H1 (cell line): ENCODE measurements at regions not wholly inside any gene's neighbourhood (a gene's known extent, or its start where the extent isn't known, plus 50 kb on each side); places are given as distances from the start of the nearest gene placed in this dataset.
"Not testable (repeated sequence)": the region's sequence is repeated elsewhere in the genome, so short reads cannot be mapped to it uniquely, and the experiment has no call there.

Experiments used
- CTCF ChIA-PET: fragments of 300-600 bp; sonication (Branson Sonifier 250); formaldehyde crosslinking; loops from one replicate; lab custom pipeline; 2021; ENCODE audit not compliant: partially characterized antibody; lab: Charles Lee
- POLR2A ChIA-PET: fragments of 300-600 bp; sonication (Branson Sonifier 250); formaldehyde crosslinking; loops from one replicate; lab custom pipeline; 2021; ENCODE audit warnings: inconsistent platforms; ENCODE audit not compliant: partially characterized antibody; lab: Charles Lee
- DNase-seq, 2 experiments: peaks; one replicate each; pipeline versions ENCODE4 v3.0.0 to v3.0.0-alpha.2; 2010 to 2022; ENCODE audit warnings: low spot score in 2 of 2, low read depth in 1 of 2, mixed read lengths in 1 of 2
- FAIRE-seq: peaks from 2 replicates; lab custom pipeline; 2011; peaks lifted over from hg19 to GRCh38; lab: Jason Lieb, UNC
- H2AFZ ChIP-seq: 2 replicates; pipeline ENCODE4 v1.8.1; 2012; ENCODE audit warnings: low read length, inconsistent platforms
- H2AK5ac ChIP-seq: 2 replicates; pipeline ENCODE4 v1.6.1; 2013; ENCODE audit warnings: low read depth, low read length
- H2BK120ac ChIP-seq: replicated peaks from 2 replicates; pipeline ENCODE3; 2013; ENCODE audit warnings: low read depth, low read length, inconsistent platforms
- H2BK12ac ChIP-seq: 2 replicates; pipeline ENCODE4 v1.6.1; 2013; ENCODE audit warnings: low read depth, low read length
- H2BK15ac ChIP-seq: 2 replicates; pipeline ENCODE4 v1.6.1; 2013; ENCODE audit warnings: low read length
- H2BK20ac ChIP-seq: 2 replicates; pipeline ENCODE4 v1.6.1; 2013; ENCODE audit warnings: low read length
- H2BK5ac ChIP-seq: 2 replicates; pipeline ENCODE4 v1.6.1; 2013; ENCODE audit warnings: low read depth, low read length
- H3K14ac ChIP-seq: 2 replicates; pipeline ENCODE4 v1.6.1; 2013; ENCODE audit warnings: inconsistent platforms; ENCODE audit not compliant: insufficient read length
- H3K18ac ChIP-seq: 2 replicates; pipeline ENCODE4 v1.6.1; 2013; ENCODE audit warnings: low read length; ENCODE audit errors: extremely low read depth
- H3K23ac ChIP-seq: 2 replicates; pipeline ENCODE4 v1.6.1; 2013; ENCODE audit warnings: inconsistent platforms; ENCODE audit not compliant: insufficient read length
- H3K23me2 ChIP-seq: 2 replicates; pipeline ENCODE4 v1.6.1; 2013; ENCODE audit warnings: low read depth, low read length
- H3K27ac ChIP-seq: 2 replicates; pipeline ENCODE4 v1.6.1; 2011; ENCODE audit warnings: low read depth, low read length, inconsistent platforms
- H3K27me3 ChIP-seq, 4 experiments: replicated peaks in 1 of 4; 1 replicate in 1 of 4; 2 replicates in 3 of 4; pipeline versions ENCODE4 v1.6.1 to v1.8.1; 2011 to 2013; ENCODE audit warnings: low read length in 3 of 4, mild to moderate bottlenecking in 3 of 4, inconsistent platforms in 2 of 4, mixed read lengths in 2 of 4, moderate library complexity in 1 of 4; ENCODE audit not compliant: control insufficient read depth in 3 of 4, insufficient read depth in 3 of 4; ENCODE audit errors: extremely low read depth in 1 of 4
- H3K36me3 ChIP-seq, 4 experiments: 2 replicates each; pipeline versions ENCODE4 v1.6.1 to v1.8.1; 2011 to 2013; ENCODE audit warnings: mild to moderate bottlenecking in 4 of 4, low read length in 3 of 4, moderate library complexity in 2 of 4, control low read depth in 1 of 4, inconsistent platforms in 1 of 4; ENCODE audit not compliant: insufficient read depth in 4 of 4, control insufficient read depth in 2 of 4
- H3K4ac ChIP-seq: replicated peaks from 2 replicates; pipeline ENCODE3; 2013; ENCODE audit warnings: low read length, low read depth, mixed read lengths, inconsistent platforms; ENCODE audit not compliant: insufficient read length
- H3K4me1 ChIP-seq, 4 experiments: replicated peaks in 1 of 4; 1 replicate in 1 of 4; 2 replicates in 3 of 4; pipeline versions ENCODE4 v1.6.1 to v1.8.1; 2011 to 2013; ENCODE audit warnings: low read length in 3 of 4, inconsistent platforms in 2 of 4, mixed read lengths in 1 of 4; ENCODE audit not compliant: insufficient read depth in 4 of 4, control insufficient read depth in 3 of 4
- H3K4me2 ChIP-seq, 2 experiments: 2 replicates each; pipeline versions ENCODE4 v1.6.1 to v1.8.1; 2011 to 2013; ENCODE audit warnings: low read depth in 2 of 2, low read length in 2 of 2, control low read depth in 1 of 2, inconsistent platforms in 1 of 2, mild to moderate bottlenecking in 1 of 2; ENCODE audit not compliant: insufficient read depth in 1 of 2
- H3K4me3 ChIP-seq, 4 experiments: fragments of 200-600, 300-600 bp in 1 of 4; sonication (generic), shearing (Covaris generic), sonication (Bioruptor Twin) in 1 of 4; 2 replicates each; pipeline versions ENCODE4 v1.5.1 to v1.8.1; 2011 to 2016; ENCODE audit warnings: low read length in 4 of 4, low read depth in 3 of 4, control low read depth in 2 of 4, inconsistent platforms in 2 of 4, mild to moderate bottlenecking in 2 of 4, mixed read lengths in 1 of 4, moderate library complexity in 1 of 4; ENCODE audit not compliant: insufficient read depth in 2 of 4; ENCODE audit errors: extremely low read depth in 1 of 4
- H3K56ac ChIP-seq: replicated peaks from 2 replicates; pipeline ENCODE3; 2013; ENCODE audit warnings: low read depth, mild to moderate bottlenecking, mixed read lengths, low read length, inconsistent platforms; ENCODE audit not compliant: insufficient read length
- H3K79me1 ChIP-seq: 2 replicates; pipeline ENCODE4 v1.6.1; 2013; ENCODE audit warnings: low read depth, low read length, control low read depth
- H3K79me2 ChIP-seq, 2 experiments: 2 replicates each; pipeline versions ENCODE4 v1.6.1 to v1.8.1; 2012 to 2013; ENCODE audit warnings: low read length in 2 of 2, mild to moderate bottlenecking in 2 of 2, inconsistent platforms in 1 of 2; ENCODE audit not compliant: insufficient read depth in 2 of 2, control insufficient read depth in 1 of 2
- H3K9ac ChIP-seq, 4 experiments: replicated peaks in 1 of 4; 1 replicate in 1 of 4; 2 replicates in 3 of 4; pipeline versions ENCODE4 v1.6.1 to v1.8.1; 2011 to 2013; ENCODE audit warnings: low read depth in 3 of 4, low read length in 3 of 4, control low read depth in 2 of 4, mild to moderate bottlenecking in 2 of 4, moderate library complexity in 2 of 4, inconsistent platforms in 1 of 4; ENCODE audit errors: extremely low read depth in 1 of 4
- H3K9me3 ChIP-seq, 2 experiments: 2 replicates each; pipeline versions ENCODE4 v1.6.1 to v1.8.1; 2012 to 2013; ENCODE audit warnings: mild to moderate bottlenecking in 2 of 2, moderate library complexity in 2 of 2, control low read depth in 1 of 2, inconsistent platforms in 1 of 2, low read depth in 1 of 2, low read length in 1 of 2, mixed read lengths in 1 of 2; ENCODE audit not compliant: insufficient read depth in 2 of 2
- H4K20me1 ChIP-seq, 2 experiments: replicated peaks in 1 of 2; 2 replicates each; pipeline versions ENCODE3 to v1.8.1; 2011 to 2013; ENCODE audit warnings: inconsistent platforms in 2 of 2, low read length in 2 of 2, mild to moderate bottlenecking in 1 of 2; ENCODE audit not compliant: insufficient read depth in 2 of 2, control insufficient read depth in 1 of 2
- H4K5ac ChIP-seq: 2 replicates; pipeline ENCODE4 v1.6.1; 2013; ENCODE audit warnings: low read length, low read depth, mixed read lengths, inconsistent platforms; ENCODE audit not compliant: insufficient read length
- H4K8ac ChIP-seq: 2 replicates; pipeline ENCODE4 v1.8.0; 2013; ENCODE audit warnings: mild to moderate bottlenecking, moderate library complexity, low read length, inconsistent platforms; ENCODE audit not compliant: insufficient read depth; ENCODE audit errors: extremely low read depth
- H4K91ac ChIP-seq: replicated peaks from 2 replicates; pipeline ENCODE3; 2013; ENCODE audit warnings: low read length, mixed read lengths, inconsistent platforms; ENCODE audit not compliant: insufficient read length
- WGBS, 2 experiments: shearing (Covaris generic) in 1 of 2; methylation state at CpG; one replicate each; pipeline versions ENCODE4 v1.1.6 to v1.1.7; 2013 to 2015; ENCODE audit warnings: low lambda C conversion rate in 2 of 2, mixed read lengths in 2 of 2, inconsistent platforms in 1 of 2, low coverage in 1 of 2, missing lambda C conversion rate in 1 of 2; ENCODE audit not compliant: insufficient replicate concordance in 2 of 2, insufficient coverage in 1 of 2, insufficient read length in 1 of 2; ENCODE audit errors: extremely low coverage in 1 of 2, missing lambda C conversion rate in 1 of 2; 5-methylcytosine and 5-hydroxymethylcytosine counted together

DNA sequence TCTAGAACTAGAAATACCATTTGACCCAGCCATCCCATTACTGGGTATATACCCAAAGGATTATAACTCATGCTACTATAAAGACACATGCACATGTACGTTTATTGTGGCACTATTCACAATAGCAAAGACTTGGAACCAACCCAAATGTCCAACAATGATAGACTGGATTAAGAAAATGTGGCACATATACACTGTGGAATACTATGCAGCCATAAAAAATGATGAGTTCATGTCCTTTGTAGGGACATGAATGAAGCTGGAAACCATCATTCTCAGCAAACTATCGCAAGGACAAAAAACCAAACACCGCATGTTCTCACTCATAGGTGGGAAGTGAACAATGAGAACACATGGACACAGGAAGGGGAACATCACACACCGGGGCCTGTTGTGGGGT, 231.5 kb downstream of the GATA3 start:
- H3K9me3 ChIP-seq, H3K4me1 ChIP-seq, H2BK15ac ChIP-seq, H3K79me2 ChIP-seq, H3K23ac ChIP-seq, H4K8ac ChIP-seq, H2BK120ac ChIP-seq, H3K56ac ChIP-seq, H2AK5ac ChIP-seq, H2BK20ac ChIP-seq, H3K23me2 ChIP-seq, H4K5ac ChIP-seq, H3K18ac ChIP-seq, CTCF ChIA-PET, H3K4ac ChIP-seq, H3K27ac ChIP-seq, H3K9ac ChIP-seq, H2BK12ac ChIP-seq, H4K20me1 ChIP-seq, POLR2A ChIA-PET, FAIRE-seq, DNase-seq, H3K36me3 ChIP-seq, H3K4me2 ChIP-seq, H3K79me1 ChIP-seq, H4K91ac ChIP-seq, H3K27me3 ChIP-seq, H2BK5ac ChIP-seq, H3K14ac ChIP-seq, H2AFZ ChIP-seq, H3K4me3 ChIP-seq: not testable (repeated sequence)
- 88% methylated on average over 3 of the region's 4 CpGs; no CpG with 5 or more reads in 1 of the 2 experiments for WGBS, 2 experiments
